Fibroblast of the aortic adventitia (primary cell): ENCODE measurements at regions not wholly inside any gene's neighbourhood (a gene's known extent, or its start where the extent isn't known, plus 50 kb on each side); places are given as distances from the start of the nearest gene placed in this dataset.

Experiments
- DNase-seq: peaks from one replicate; pipeline ENCODE4 v3.0.0-alpha.2; 2010; ENCODE audit warnings: low read depth
- H3K4me3 ChIP-seq: 2 replicates; pipeline ENCODE4 v1.5.1; 2011; ENCODE audit warnings: low read depth, mild to moderate bottlenecking, control low read depth, low read length, moderate library complexity
- CTCF ChIP-seq: IDR thresholded peaks from 2 replicates; pipeline ENCODE4 v1.5.1; 2011; ENCODE audit warnings: mild to moderate bottlenecking, low read length, control low read depth, inconsistent platforms; ENCODE audit not compliant: insufficient read depth

- no peak for DNase-seq
- TF ChIP-seq CTCF: no peak
- no peak overlapping the region for H3K4me3 ChIP-seq
Measured at GRCh38 chr9:108153416-108153815, 663.8 kb upstream of the KLF4 start.

GRCh38 chr9:108150736-108151586 lies 661.4 kb upstream of the KLF4 start:
- TF ChIP-seq CTCF: no peak
- no peak overlapping the region for H3K4me3 ChIP-seq
- no peak for DNase-seq

- no peak for DNase-seq
- no peak for TF ChIP-seq CTCF
- no peak overlapping the region for H3K4me3 ChIP-seq
Measured at GRCh38 chr9:108149326-108149725, 659.8 kb upstream of the KLF4 start.

GRCh38 chr9:108142504-108143201 lies 653.1 kb upstream of the KLF4 start:
- DNase-seq: peak; percentile 98

GRCh38 chr9:108142142-108142503 lies 652.6 kb upstream of the KLF4 start:
- H3K4me3 ChIP-seq: no peak overlapping the region
- no peak for TF ChIP-seq CTCF
- DNase-seq: no peak

More at GRCh38 chr9:108142504-108143201, 653.1 kb upstream of the KLF4 start:
- TF ChIP-seq CTCF: peak; percentile 40
- no peak overlapping the region for H3K4me3 ChIP-seq

GRCh38 chr9:108139900-108140299 lies 650.3 kb upstream of the KLF4 start:
- no peak for TF ChIP-seq CTCF
- DNase-seq: no peak
- no peak overlapping the region for H3K4me3 ChIP-seq
